SH-SY5Y (cell line): ENCODE measurements at regions not wholly inside any gene's neighbourhood (a gene's known extent, or its start where the extent isn't known, plus 50 kb on each side); places are given as distances from the start of the nearest gene placed in this dataset.

Experiments used
- GATA2 ChIP-seq: IDR thresholded peaks from 2 replicates; pipeline ENCODE4 v1.6.1; 2011; ENCODE audit warnings: mild to moderate bottlenecking, low read depth, low read length
- GATA3 ChIP-seq: IDR thresholded peaks from 2 replicates; pipeline ENCODE4 v1.6.1; 2011; ENCODE audit warnings: low read depth, mild to moderate bottlenecking, low read length, moderate library complexity

DNA sequence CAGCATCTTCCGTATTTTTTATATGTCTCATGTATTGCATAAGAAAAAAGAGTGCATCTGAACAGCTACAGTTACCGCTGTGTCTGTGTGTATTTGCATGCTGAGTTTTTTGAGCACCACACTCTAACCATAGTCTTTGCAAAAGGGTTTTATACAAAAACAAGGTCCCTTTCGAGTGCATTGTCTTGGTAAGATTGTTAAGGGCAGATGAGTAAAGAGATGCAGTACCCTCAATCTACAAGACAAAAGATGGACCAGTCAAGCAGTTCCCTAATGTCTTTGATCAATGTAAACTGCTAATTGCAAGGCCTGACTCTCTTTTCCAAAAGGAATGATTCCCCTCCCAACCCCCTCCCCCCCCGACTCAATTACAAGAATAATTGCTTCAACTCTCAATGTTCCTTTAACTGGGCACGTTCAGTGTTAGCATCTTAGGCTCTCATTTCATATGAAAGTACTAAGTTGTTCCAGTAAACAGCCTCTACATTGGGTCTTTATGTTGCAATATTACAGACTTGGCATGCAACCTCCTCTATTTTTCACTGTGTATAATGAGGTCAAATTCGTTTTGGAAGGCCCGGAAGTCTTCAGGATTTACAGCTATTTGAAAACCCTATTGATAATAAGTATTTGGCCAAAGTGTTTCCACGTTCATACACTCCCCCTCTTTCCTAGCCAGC, 471.4 kb upstream of the RBFOX1 start:
- TF ChIP-seq GATA2: no peak
- TF ChIP-seq GATA3: no peak
